GM23338 (cell line): ENCODE measurements at regions not wholly inside any gene's neighbourhood (a gene's known extent, or its start where the extent isn't known, plus 50 kb on each side); places are given as distances from the start of the nearest gene placed in this dataset.

Source experiments
- ATAC-seq: fragments of 200-7000 bp; cut with Tn5 transposase; 3 replicates; pipeline ENCODE4 v1.9.1; 2020
- DNase-seq: peaks from one replicate; pipeline ENCODE4 v3.0.0-alpha.2; 2015; ENCODE audit warnings: low spot score
- H2AFZ ChIP-seq: fragments of 200-600 bp; sonication (generic); 2 replicates; pipeline ENCODE4 v1.8.0; 2016; ENCODE audit warnings: antibody characterized with exemption, mild to moderate bottlenecking, moderate library complexity
- H3F3A ChIP-seq: fragments of 200-600 bp; sonication (generic); replicated peaks from 2 replicates; pipeline ENCODE4 v1.8.0; 2017; ENCODE audit warnings: antibody characterized with exemption, mixed run types, low read depth
- H3K27ac ChIP-seq: fragments of 200-600 bp; sonication (generic); 2 replicates; pipeline ENCODE4 v1.6.1; 2016; ENCODE audit warnings: low read depth
- H3K27me3 ChIP-seq: fragments of 200-600 bp; sonication (generic); 2 replicates; pipeline ENCODE4 v1.8.0; 2016; ENCODE audit warnings: mild to moderate bottlenecking, mixed run types, moderate library complexity; ENCODE audit not compliant: insufficient read depth
- H3K36me3 ChIP-seq: fragments of 200-600 bp; sonication (generic); 2 replicates; pipeline ENCODE4 v1.8.0; 2016; ENCODE audit warnings: mild to moderate bottlenecking; ENCODE audit not compliant: insufficient read depth
- H3K4me1 ChIP-seq: fragments of 200-600 bp; sonication (generic); 2 replicates; pipeline ENCODE4 v1.8.0; 2016; ENCODE audit warnings: mild to moderate bottlenecking, moderate library complexity; ENCODE audit not compliant: insufficient read depth
- H3K4me2 ChIP-seq: fragments of 200-600 bp; sonication (generic); 2 replicates; pipeline ENCODE4 v1.7.1; 2017; ENCODE audit warnings: mixed run types
- H3K4me3 ChIP-seq: fragments of 200-600 bp; sonication (generic); 2 replicates; pipeline ENCODE4 v1.6.1; 2016; ENCODE audit warnings: mixed run types
- H3K79me2 ChIP-seq: fragments of 200-600 bp; sonication (generic); replicated peaks from 2 replicates; pipeline ENCODE4 v1.8.0; 2017; ENCODE audit warnings: mild to moderate bottlenecking; ENCODE audit not compliant: insufficient read depth
- H3K9me2 ChIP-seq: fragments of 200-600 bp; sonication (generic); 2 replicates; pipeline ENCODE4 v1.8.0; 2017; ENCODE audit not compliant: insufficient read depth
- H4K20me1 ChIP-seq: fragments of 200-600 bp; sonication (generic); replicated peaks from 2 replicates; pipeline ENCODE4 v1.8.0; 2017; ENCODE audit warnings: mild to moderate bottlenecking; ENCODE audit not compliant: insufficient read depth
- H3K27ac Mint-ChIP-seq: 2 replicates; pipeline ENCODE4 v1.8.0; 2020; ENCODE audit warnings: inconsistent platforms, mild to moderate bottlenecking, moderate library complexity, mixed read lengths
- H3K27me3 Mint-ChIP-seq: 3 replicates; pipeline ENCODE4 v1.8.0; 2022; ENCODE audit warnings: low read depth, mild to moderate bottlenecking, moderate library complexity, mixed read lengths, inconsistent platforms; ENCODE audit not compliant: insufficient read depth, poor library complexity
- H3K36me3 Mint-ChIP-seq: 3 replicates; pipeline ENCODE4 v1.8.0; 2021; ENCODE audit warnings: low read depth, mild to moderate bottlenecking, inconsistent platforms, moderate library complexity, mixed read lengths
- H3K4me1 Mint-ChIP-seq: 3 replicates; pipeline ENCODE4 v1.8.0; 2020; ENCODE audit warnings: mild to moderate bottlenecking, inconsistent platforms, mixed read lengths
- H3K4me3 Mint-ChIP-seq: 3 replicates; pipeline ENCODE4 v1.8.0; 2021; ENCODE audit warnings: moderate library complexity, mild to moderate bottlenecking, inconsistent platforms, mixed read lengths
- H3K9me3 Mint-ChIP-seq: 3 replicates; pipeline ENCODE4 v1.8.0; 2020; ENCODE audit warnings: moderate library complexity, mild to moderate bottlenecking, inconsistent platforms, mixed read lengths
- EZH2phosphoT487 ChIP-seq: fragments of 200-600 bp; sonication (generic); IDR thresholded peaks from one replicate; pipeline ENCODE4 v1.8.1; 2018; ENCODE audit warnings: antibody characterized with exemption; ENCODE audit not compliant: unreplicated experiment
- JUNB ChIP-seq: IDR thresholded peaks from one replicate; pipeline ENCODE4 v1.6.1; 2016; ENCODE audit warnings: antibody characterized with exemption; ENCODE audit not compliant: unreplicated experiment
- POLR2AphosphoS5 ChIP-seq: IDR thresholded peaks from 2 replicates; pipeline ENCODE4 v1.6.1; 2016; ENCODE audit warnings: antibody characterized with exemption, low read depth
- STAT1 ChIP-seq: IDR thresholded peaks from one replicate; pipeline ENCODE4 v1.6.1; 2016; ENCODE audit warnings: antibody characterized with exemption; ENCODE audit not compliant: unreplicated experiment
- ZNF114 ChIP-seq: fragments of 250-450 bp; sonication (Bioruptor Pico); IDR thresholded peaks from 2 replicates; pipeline ENCODE4 v1.5.0; 2020; ENCODE audit warnings: mild to moderate bottlenecking, moderate library complexity
- ZNF331 ChIP-seq: fragments of 250-450 bp; sonication (Bioruptor Pico); IDR thresholded peaks from 2 replicates; pipeline ENCODE4 v1.5.0; 2020; ENCODE audit warnings: low read depth, mild to moderate bottlenecking, moderate library complexity
- TF ChIP-seq, protein P1 (sequence below): IDR thresholded peaks from 2 replicates; pipeline ENCODE4 v1.6.1; 2016; ENCODE audit warnings: antibody characterized with exemption
- TF ChIP-seq, protein P2 (sequence below), 2 experiments: fragments of 200-600 bp in 1 of 2; sonication (generic) in 1 of 2; conservative IDR thresholded peaks; 2 replicates each; pipeline versions ENCODE4 v1.5.1 to v1.6.1; 2016 to 2017; ENCODE audit warnings: antibody characterized with exemption in 2 of 2, low read depth in 2 of 2, mild to moderate bottlenecking in 2 of 2, moderate library complexity in 1 of 2
- TF ChIP-seq, protein P3 (sequence below): fragments of 250-450 bp; sonication (Bioruptor Pico); IDR thresholded peaks from 2 replicates; pipeline ENCODE4 v1.5.0; 2020; ENCODE audit warnings: mild to moderate bottlenecking, moderate library complexity

DNA sequence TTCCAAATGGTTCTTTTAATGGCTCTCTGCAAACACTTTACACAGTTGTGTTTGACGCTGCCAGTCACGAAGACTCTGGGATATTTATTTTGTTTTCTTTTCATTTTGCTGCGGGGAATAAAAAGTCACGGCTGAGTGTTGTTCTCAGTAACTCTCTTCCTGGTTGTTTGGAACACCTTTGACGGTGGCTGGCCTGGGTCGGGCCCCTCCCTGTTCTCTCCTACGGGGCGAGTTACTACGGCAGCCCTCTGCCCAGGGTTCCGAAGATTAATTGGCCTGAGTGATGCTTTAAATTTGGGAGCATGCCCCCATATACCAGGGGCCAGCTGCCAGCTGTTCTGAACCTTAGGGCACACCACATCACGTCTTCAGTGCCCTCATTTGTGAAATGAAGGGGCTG is 84.7 kb downstream of the GATA6 start:
- no peak overlapping the region for H3K4me3 Mint-ChIP-seq

DNA sequence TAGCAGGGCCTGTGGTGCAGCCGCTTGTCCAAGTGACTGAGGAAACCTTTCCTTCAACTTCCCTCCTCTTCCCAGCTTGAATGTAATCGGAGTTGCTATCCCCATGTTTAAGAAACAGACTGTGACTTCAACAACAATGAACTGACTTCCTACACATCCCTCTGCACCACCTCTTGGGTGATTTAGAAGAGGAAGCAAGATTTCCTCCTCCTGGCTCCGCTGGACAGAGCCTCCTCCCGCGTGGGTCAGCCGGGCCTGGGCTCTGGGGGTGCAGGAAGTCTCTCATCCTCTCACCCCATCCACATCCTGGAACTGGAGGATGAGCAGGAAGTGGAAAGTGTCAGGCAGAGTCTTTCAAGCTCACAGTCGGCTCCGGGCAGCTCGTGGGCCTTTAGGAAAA is 84.3 kb downstream of the GATA6 start:
- Histone ChIP-seq H3K27ac (no peak overlapping the region), H3K4me1 (no peaks in the 10 kb centered on the region), H4K20me1 (no peaks in the 10 kb centered on the region), H3K9me2 (no peaks in the 10 kb centered on the region), H2AFZ (no peak overlapping the region), H3K36me3 (no peaks in the 10 kb centered on the region), H3K4me3 (no peak overlapping the region), H3F3A (no peaks in the 10 kb centered on the region), H3K4me2 (no peak overlapping the region), H3K79me2 (no peaks in the 10 kb centered on the region), H3K27me3 (no peaks in the 10 kb centered on the region)
- Mint-ChIP-seq H3K27me3 (peaks cover 10% of the 10 kb centered on the region), H3K4me1 (peaks cover 7% of the 10 kb centered on the region), H3K27ac (no peak overlapping the region), H3K4me3 (no peak overlapping the region), H3K9me3 (no peaks in the 10 kb centered on the region), H3K36me3 (no peaks in the 10 kb centered on the region)
- no peak for ATAC-seq
- DNase-seq: peak; percentile 6
- no peak for TF ChIP-seq JUNB
- TF ChIP-seq, protein P1, sequence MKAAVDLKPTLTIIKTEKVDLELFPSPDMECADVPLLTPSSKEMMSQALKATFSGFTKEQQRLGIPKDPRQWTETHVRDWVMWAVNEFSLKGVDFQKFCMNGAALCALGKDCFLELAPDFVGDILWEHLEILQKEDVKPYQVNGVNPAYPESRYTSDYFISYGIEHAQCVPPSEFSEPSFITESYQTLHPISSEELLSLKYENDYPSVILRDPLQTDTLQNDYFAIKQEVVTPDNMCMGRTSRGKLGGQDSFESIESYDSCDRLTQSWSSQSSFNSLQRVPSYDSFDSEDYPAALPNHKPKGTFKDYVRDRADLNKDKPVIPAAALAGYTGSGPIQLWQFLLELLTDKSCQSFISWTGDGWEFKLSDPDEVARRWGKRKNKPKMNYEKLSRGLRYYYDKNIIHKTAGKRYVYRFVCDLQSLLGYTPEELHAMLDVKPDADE: no peak
- no peak for TF ChIP-seq EZH2phosphoT487
- TF ChIP-seq STAT1: no peak
- no peak for TF ChIP-seq POLR2AphosphoS5
- TF ChIP-seq, protein P2, sequence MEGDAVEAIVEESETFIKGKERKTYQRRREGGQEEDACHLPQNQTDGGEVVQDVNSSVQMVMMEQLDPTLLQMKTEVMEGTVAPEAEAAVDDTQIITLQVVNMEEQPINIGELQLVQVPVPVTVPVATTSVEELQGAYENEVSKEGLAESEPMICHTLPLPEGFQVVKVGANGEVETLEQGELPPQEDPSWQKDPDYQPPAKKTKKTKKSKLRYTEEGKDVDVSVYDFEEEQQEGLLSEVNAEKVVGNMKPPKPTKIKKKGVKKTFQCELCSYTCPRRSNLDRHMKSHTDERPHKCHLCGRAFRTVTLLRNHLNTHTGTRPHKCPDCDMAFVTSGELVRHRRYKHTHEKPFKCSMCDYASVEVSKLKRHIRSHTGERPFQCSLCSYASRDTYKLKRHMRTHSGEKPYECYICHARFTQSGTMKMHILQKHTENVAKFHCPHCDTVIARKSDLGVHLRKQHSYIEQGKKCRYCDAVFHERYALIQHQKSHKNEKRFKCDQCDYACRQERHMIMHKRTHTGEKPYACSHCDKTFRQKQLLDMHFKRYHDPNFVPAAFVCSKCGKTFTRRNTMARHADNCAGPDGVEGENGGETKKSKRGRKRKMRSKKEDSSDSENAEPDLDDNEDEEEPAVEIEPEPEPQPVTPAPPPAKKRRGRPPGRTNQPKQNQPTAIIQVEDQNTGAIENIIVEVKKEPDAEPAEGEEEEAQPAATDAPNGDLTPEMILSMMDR (conservative IDR thresholded peaks at IDR 0.05; ENCODE audit: low read depth in 2 of 2): no peak

More for the DNA sequence above, 84.7 kb downstream of the GATA6 start:
- H3K27ac Mint-ChIP-seq: no peak overlapping the region
- H3K27me3 ChIP-seq: no peaks in the 10 kb centered on the region
- no peaks in the 10 kb centered on the region for H3K36me3 Mint-ChIP-seq
- no peak overlapping the region for H3K4me2 ChIP-seq
- H3K4me1 Mint-ChIP-seq: peaks cover 10% of the 10 kb centered on the region
- no peaks in the 10 kb centered on the region for H3K36me3 ChIP-seq
- no peak overlapping the region for H3K27ac ChIP-seq
- no peaks in the 10 kb centered on the region for H3F3A ChIP-seq
- H3K79me2 ChIP-seq: no peaks in the 10 kb centered on the region
- no peak for TF ChIP-seq ZNF331
- TF ChIP-seq, protein P3, sequence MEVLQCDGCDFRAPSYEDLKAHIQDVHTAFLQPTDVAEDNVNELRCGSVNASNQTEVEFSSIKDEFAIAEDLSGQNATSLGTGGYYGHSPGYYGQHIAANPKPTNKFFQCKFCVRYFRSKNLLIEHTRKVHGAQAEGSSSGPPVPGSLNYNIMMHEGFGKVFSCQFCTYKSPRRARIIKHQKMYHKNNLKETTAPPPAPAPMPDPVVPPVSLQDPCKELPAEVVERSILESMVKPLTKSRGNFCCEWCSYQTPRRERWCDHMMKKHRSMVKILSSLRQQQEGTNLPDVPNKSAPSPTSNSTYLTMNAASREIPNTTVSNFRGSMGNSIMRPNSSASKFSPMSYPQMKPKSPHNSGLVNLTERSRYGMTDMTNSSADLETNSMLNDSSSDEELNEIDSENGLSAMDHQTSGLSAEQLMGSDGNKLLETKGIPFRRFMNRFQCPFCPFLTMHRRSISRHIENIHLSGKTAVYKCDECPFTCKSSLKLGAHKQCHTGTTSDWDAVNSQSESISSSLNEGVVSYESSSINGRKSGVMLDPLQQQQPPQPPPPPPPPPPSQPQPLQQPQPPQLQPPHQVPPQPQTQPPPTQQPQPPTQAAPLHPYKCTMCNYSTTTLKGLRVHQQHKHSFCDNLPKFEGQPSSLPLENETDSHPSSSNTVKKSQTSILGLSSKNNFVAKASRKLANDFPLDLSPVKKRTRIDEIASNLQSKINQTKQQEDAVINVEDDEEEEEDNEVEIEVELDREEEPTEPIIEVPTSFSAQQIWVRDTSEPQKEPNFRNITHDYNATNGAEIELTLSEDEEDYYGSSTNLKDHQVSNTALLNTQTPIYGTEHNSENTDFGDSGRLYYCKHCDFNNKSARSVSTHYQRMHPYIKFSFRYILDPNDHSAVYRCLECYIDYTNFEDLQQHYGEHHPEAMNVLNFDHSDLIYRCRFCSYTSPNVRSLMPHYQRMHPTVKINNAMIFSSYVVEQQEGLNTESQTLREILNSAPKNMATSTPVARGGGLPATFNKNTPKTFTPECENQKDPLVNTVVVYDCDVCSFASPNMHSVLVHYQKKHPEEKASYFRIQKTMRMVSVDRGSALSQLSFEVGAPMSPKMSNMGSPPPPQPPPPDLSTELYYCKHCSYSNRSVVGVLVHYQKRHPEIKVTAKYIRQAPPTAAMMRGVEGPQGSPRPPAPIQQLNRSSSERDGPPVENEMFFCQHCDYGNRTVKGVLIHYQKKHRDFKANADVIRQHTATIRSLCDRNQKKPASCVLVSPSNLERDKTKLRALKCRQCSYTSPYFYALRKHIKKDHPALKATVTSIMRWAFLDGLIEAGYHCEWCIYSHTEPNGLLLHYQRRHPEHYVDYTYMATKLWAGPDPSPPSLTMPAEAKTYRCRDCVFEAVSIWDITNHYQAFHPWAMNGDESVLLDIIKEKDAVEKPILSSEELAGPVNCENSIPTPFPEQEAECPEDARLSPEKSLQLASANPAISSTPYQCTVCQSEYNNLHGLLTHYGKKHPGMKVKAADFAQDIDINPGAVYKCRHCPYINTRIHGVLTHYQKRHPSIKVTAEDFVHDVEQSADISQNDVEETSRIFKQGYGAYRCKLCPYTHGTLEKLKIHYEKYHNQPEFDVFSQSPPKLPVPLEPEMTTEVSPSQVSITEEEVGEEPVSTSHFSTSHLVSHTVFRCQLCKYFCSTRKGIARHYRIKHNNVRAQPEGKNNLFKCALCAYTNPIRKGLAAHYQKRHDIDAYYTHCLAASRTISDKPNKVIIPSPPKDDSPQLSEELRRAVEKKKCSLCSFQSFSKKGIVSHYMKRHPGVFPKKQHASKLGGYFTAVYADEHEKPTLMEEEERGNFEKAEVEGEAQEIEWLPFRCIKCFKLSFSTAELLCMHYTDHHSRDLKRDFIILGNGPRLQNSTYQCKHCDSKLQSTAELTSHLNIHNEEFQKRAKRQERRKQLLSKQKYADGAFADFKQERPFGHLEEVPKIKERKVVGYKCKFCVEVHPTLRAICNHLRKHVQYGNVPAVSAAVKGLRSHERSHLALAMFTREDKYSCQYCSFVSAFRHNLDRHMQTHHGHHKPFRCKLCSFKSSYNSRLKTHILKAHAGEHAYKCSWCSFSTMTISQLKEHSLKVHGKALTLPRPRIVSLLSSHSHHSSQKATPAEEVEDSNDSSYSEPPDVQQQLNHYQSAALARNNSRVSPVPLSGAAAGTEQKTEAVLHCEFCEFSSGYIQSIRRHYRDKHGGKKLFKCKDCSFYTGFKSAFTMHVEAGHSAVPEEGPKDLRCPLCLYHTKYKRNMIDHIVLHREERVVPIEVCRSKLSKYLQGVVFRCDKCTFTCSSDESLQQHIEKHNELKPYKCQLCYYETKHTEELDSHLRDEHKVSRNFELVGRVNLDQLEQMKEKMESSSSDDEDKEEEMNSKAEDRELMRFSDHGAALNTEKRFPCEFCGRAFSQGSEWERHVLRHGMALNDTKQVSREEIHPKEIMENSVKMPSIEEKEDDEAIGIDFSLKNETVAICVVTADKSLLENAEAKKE: no peak
- no peak for TF ChIP-seq ZNF114 (CRISPR knock-in tag)
- H4K20me1 ChIP-seq: no peaks in the 10 kb centered on the region
- no peaks in the 10 kb centered on the region for H3K9me2 ChIP-seq
- no peaks in the 10 kb centered on the region for H3K9me3 Mint-ChIP-seq
- H3K27me3 Mint-ChIP-seq: peaks cover 13% of the 10 kb centered on the region
- H2AFZ ChIP-seq: no peak overlapping the region
- H3K4me1 ChIP-seq: no peaks in the 10 kb centered on the region
- H3K4me3 ChIP-seq: no peak overlapping the region
- no peak for ATAC-seq
- DNase-seq: no peak
